Head of caudate nucleus (tissue), 42 donors: ENCODE measurements at regions not wholly inside any gene's neighbourhood (a gene's known extent, or its start where the extent isn't known, plus 50 kb on each side); places are given as distances from the start of the nearest gene placed in this dataset.

ENCODE experiments used
- DNase-seq, 42 donors: peaks; one replicate each; pipeline versions ENCODE4 v3.0.0 to v3.0.0-alpha.2; 2020 to 2021; ENCODE audit warnings: mixed read lengths in 7 of 42
- intact Hi-C: fragments of 100-400 bp; cut with DNase I; formaldehyde crosslinking; loops from one replicate; pipeline ENCODE4 v1.15.0; 2022

DNA sequence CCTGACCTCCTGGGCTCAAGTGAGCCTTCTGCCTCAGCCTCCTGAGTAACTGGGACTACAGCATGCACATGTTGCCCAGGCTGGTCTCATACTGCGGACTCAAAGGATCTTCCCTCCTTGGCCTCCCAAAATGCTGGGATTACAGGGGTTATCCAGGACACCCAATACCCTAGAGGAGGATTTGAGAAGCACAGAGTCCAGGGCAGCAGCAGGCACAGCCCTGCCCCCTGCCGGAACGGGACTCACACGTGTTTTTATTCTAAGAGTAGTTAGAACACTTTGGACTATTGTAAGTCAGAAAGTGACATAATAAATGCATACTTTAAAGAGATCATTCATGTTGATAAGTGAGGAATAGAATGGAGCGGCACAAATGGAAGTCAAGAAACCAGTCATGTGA, 80.2 kb downstream of the C6orf118 start:
- intact Hi-C loops: no loop called here

GRCh38 chr6:165227644-165228329, 81.6 kb downstream of the C6orf118 start:
- no peak for DNase-seq
- intact Hi-C loops: no loop called here

More for the DNA sequence above, 80.2 kb downstream of the C6orf118 start:
- no peak for DNase-seq

DNA sequence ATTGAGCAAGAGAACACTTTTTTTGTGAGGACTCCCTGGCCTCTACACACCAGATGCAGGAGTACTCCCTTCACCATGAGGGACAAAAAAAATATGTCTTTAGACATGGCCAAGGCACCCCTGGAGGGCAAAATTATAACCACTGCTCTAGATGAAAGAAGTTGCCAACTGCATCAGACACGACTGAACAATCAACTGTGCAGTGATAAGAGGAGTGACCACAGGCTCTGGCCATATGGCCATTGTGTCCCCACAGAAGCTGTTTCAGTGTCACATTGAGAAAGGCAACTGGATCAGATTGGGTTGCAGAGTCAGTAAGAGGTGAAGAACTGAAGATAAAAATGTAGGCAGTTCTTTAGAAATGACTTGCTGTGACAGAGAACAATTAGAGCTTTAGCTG, 85.7 kb downstream of the C6orf118 start:
- intact Hi-C loops: no loop called here

DNA sequence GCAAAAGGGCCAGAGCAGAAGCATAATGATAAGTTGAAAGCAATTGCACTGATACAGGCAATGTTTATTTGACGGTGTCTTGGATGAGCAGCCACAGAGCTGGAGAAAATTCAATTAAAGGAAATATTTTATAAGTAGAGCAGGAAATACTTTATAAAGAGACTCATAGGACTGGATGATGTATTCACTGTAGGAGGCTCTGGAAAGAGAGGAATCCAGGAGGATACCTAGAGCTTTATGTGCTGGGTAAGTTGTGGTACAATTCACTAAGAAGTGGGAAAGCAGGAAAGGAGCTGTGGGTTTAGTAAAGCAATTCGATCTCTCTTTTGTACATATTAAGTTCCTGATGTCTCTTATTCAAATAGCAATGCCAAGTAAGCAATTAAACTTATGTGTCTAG, 86.3 kb downstream of the C6orf118 start:
- intact Hi-C loops: no loop called here
- DNase-seq: no peak

More for the DNA sequence above, 85.7 kb downstream of the C6orf118 start:
- no peak for DNase-seq

DNA sequence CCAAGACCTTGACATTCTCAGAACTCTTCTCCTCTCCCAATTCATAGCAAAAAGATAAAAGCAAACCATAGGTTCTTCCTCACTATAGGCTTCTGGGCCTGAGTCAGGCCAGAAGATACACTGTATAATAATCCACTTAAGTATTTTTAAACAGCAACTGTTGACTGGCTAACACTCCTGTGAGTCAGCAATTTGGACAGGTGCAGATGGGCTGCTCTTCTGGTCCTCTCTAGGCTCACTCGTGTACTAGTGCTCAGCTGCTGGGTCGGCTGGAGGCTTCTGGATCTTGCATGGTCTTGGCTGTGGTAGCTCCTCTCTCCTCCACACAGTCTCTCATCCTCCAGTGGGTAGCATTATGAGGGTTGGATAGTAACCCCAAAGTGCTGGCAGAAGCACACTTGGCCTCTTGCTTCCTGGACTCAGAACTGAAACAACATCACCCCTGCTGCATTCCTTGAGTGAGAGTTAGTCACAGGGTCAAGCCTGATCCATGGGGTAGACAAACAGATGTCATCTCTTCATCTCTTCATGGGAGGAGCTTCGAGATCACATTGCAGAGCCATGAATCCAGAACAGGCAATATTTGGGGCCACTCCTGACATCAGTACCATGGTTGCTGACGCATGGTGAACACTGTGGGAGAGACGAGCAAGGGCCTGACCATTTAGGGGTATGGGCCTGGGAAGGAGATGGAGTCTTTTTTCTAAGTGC, 86.9 kb downstream of the C6orf118 start:
- intact Hi-C loops: no loop called here
- no peak for DNase-seq

DNA sequence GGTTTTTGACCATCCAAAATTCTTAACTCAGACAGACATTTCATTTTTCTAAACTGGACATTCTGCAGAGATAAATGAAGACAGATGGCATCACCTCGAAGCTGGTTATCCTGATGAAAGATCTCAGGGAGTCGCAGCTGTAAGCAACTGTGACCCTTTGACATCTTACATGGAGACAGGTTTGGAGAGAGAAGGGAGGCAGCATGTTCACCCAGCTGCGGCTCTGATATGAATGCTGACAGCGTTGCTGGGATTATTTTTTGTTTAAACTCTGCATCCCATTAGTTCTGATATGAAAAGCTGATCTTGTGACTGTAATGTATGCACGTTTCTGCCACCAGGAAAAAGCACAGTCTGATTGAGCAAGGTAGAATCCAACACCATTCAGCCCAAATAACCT, 89.4 kb downstream of the C6orf118 start:
- intact Hi-C loops: no loop called here
- DNase-seq: no peak

- intact Hi-C loops: no loop called here
- DNase-seq: no peak
Observed at GRCh38 chr6:165219629-165220028, 89.8 kb downstream of the C6orf118 start.

DNA sequence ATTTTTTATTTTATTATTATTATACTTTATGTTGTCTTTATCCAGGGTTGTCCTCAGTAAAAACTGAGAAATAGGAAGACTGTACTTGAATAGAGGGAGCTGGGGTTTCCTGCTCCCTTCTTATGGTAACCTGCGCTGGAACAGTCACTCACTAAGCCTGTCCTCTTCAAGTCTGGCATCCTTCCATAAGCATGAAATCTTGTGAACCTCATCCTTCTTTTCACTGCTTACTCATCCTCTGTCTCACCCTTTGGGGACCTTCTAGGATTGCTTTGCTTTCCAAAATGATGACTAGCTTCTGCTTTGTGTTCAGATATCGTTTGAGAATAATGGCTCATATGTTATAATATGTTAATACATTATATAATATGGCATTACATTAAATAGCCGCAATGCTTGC, 90.6 kb downstream of the C6orf118 start:
- DNase-seq: no peak
- intact Hi-C loops: no loop called here

DNA sequence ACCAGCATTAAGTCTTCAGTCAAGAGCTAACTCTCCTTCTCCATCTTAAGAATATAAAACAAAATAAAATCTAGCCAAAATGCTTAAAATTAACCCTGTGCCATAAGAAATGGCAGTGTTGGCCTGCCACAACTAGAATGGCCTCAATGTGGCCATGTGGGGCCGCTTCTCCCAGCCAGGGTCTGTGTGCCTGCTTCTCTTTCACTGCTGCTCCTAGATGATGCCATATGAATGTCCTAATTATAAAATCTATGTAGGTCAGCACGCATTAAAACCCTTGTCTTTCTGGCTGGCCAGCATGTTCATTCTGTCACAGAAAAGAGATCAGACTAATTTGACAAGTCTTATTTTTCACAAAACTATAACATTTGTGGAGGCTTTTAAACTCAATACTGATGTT, 102.6 kb downstream of the C6orf118 start:
- intact Hi-C loops: no loop called here
- no peak for DNase-seq

DNA sequence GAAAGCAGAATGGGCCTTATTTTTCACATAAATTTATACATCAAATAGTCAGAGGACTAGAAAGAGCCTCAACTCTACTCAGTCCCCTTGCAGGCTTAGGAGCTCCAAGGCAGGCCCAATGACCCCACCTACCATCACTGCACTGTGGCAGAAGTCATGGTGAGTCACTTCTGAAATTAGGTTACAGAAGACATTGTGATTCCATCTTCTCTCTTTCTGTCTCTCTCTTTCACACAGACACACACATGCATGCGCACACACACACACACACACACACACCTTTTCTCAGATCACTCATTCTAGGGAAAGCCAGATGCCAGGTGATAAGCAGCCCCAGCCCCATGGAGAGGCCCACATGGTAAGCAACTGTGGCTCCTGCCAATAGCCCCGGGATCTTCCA, 103.8 kb downstream of the C6orf118 start:
- no peak for DNase-seq
- intact Hi-C loops: no loop called here

GRCh38 chr6:165204807-165205545, 104.4 kb downstream of the C6orf118 start:
- no peak for DNase-seq
- intact Hi-C loops: no loop called here

GRCh38 chr6:165200178-165200577, 109.2 kb downstream of the C6orf118 start:
- DNase-seq: no peak
- intact Hi-C loops: no loop called here

GRCh38 chr6:165191461-165191860, 117.9 kb downstream of the C6orf118 start:
- intact Hi-C loops: no loop called here
- DNase-seq: no peak

DNA sequence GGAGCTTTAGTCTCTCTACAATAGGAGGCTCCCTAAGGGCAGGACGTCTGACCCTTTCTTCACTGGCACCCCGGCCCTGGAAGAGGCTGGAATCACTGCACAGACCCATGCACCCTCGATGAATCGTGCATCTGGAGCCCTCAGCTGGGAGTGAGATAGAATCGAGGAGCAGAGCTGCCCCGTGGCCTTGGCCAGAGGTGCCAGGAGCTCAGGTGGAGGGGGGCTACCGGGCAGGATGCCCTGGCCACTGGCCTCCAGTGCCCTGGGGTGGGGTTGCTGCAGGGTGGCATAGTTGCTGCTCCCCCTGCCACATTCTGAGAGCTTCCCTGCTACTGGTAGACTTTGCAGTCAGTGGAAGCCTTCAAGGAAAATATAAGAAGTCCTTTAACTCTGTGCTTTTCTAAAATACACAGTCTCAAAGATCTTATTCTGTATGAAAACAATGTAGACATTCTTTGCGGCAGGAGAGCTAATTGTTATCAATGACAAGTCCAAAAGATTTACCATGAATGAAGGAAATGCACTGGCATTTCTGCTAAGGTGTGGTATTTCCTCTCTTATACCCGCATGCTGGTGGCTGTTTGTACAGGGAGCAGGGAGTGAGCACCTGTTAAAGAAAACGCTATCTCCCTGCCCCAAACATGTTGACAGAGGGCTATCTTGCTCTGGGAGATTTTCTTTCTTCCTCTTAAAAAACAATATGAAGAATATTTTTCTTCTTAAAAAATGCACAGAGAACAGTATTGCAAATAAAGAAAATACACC, 122.8 kb downstream of the C6orf118 start:
- intact Hi-C loops: no loop called here
- DNase-seq: no peak

- no peak for DNase-seq
- intact Hi-C loops: no loop called here
Observed at GRCh38 chr6:165186041-165186440, 123.4 kb downstream of the C6orf118 start.

DNA sequence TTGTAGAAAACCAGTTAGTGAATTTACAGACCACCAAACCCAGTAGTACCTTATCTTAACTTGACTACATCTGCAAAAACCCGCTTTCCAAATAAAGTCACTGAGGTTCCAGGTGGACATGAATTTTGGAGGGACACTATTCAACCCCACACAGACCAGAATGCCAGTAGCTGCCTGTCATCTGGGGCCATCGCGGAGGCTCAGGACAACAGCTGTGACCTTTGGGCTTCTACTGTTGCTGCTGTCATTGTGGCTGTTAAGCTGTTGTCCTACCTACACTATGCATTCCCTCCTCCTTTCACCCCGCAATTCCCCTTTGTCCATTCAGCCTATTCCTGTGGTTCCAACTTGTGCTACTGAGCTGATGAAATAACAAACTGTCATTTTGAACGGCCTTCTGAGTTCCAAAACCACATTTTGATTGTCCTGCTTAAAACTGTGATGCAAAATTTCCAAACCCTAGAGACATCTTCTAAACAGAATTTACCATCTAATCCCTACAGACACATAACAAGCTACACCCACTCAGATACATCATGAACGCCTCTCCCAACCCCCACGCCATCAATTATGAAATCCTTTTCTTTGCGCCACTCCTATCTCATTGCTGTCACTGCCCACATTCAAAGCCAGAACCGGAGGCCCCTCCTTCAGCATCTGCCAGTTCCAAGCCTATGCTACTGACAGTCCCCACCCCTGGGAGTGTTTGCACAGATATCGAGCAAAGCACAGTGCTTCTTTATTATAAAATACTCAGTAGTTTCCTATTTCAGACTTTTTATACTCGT, 125.0 kb downstream of the C6orf118 start:
- intact Hi-C loops: no loop called here
- DNase-seq: peak; percentile 41 to 95 (median 76)

GRCh38 chr6:165183496-165184140, 125.8 kb downstream of the C6orf118 start:
- intact Hi-C loops: no loop called here
- DNase-seq: no peak

DNA sequence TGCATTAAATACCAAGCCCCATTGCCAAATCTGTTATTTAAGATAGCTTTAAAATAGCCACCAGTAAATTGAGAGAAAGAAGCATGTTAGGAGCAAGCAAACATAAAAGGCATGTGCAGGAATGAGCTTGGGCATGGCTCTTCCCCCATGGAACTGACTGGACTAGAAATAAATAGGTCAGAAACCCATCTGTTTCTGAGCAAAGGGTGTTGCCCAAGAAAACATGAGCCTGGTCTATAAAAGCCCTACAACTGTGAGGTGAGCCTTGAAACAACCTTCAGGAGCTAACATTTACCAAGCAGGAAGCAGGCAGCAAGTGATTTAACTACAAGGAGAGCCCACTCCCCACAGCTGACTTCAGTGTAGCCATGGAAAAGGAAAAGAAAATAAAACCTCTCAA, 126.3 kb downstream of the C6orf118 start:
- intact Hi-C loops: no loop called here
- no peak for DNase-seq
